ENCODE measurements at regions not wholly inside any gene's neighbourhood (a gene's known extent, or its start where the extent isn't known, plus 50 kb on each side); places are given as distances from the start of the nearest gene placed in this dataset.
A peak's percentile ranks its signal among the peaks of the same experiment; 100 is the strongest.
"Not testable (repeated sequence)": the region's sequence is repeated elsewhere in the genome, so short reads cannot be mapped to it uniquely, and the experiment has no call there.

DNA sequence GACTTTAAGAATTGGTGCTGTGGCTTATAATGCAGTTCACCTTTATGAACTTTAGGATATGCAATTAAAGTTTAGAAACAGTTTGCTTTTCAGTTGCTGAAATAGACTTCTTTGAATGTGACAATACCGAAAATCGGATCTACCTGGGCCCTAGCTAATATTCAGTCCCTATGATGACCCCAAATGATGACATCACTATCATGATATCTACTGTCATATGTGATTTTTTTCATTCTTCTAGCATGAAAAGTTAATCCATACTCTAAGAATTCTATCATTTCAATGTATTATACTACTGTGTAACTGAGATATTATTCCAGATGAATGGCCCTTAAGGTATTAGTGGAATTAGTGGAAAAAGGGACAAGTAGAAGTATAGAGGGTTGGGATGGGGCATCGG lies 487.2 kb upstream of the TUSC1 start:
- DNase-seq, result no peak

DNA sequence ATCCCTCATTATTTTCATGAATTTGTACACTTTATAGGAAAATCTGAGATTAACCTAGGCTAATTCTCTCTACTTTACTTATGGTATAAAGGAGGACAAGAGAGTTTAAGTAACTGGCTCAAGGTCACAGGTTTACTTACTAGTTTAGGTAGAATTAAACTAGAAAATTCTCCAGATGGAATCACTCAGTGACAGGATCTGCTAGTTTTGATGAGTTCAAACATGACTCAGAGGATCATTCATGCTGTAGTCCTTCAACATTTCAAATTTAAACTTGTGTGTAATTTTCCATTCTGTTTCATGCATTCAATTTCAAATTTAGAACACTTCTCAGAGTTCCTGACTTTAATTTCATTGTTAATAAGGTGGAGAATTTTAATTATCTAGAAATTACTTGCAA lies 485.7 kb upstream of the TUSC1 start:
- DNase-seq, result peak in 1 of 3 donors; percentile 14

DNA sequence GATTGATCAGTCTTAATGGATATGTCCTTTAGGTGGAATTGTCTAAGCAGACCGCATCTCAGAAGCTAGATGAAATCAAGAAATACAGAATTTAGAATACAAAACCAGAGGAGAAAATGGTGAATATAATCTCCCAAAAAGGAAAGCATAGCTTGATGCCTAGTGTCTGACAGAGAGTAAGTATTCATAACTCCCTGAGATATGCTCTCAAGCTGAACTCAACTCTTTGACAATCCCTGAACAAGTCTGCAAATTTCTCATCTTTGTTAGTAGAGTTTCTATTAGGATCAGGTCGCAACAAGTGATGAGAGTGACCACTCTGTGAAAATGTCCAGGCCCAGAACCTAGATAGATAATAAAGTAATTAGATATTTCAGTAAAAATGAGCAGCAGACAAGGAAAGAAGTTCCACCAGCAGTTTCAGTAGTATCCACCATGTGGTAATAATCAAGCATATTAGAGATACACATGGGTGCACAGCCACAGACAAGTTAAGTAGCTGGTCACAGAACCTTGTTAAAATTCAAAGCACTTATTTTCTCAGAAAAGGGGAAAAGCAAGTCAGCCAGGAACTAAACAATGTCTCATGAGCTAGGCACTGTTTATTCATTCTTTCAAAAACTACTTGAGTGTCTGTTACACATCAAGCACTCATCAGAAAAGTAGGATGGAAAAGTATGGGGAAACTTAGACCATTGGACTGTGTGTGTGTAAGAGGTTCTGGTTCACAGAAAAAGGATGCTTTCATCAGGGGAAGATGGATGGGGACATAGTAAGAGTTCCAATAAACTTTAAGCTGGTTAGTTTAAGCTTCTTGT lies 481.5 kb upstream of the TUSC1 start:
- DNase-seq, result no peak

DNA sequence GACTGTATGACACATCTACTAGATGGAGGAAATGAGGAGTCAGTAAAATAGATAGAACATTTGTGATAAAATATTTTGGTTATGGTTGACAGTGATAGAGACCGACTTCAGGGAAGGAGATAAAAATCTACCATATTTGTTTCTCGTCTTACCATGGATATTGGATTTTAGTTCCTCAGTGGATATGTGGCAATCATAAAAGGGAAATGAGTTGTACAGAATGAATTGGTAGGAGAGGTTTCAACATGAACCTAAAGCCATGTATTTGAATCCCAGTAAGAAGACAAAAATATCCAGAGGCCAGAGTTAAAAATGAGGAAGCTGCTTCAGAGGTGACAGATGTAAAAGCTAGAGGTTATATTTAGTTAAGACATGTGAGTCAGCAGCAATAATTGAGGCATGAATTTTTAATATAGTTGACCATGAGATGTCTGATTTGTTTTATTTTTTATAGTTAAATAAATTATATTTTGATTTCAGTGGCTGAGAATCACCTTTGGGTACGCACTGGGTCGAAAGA lies 480.4 kb upstream of the TUSC1 start:
- no peak for DNase-seq

DNA sequence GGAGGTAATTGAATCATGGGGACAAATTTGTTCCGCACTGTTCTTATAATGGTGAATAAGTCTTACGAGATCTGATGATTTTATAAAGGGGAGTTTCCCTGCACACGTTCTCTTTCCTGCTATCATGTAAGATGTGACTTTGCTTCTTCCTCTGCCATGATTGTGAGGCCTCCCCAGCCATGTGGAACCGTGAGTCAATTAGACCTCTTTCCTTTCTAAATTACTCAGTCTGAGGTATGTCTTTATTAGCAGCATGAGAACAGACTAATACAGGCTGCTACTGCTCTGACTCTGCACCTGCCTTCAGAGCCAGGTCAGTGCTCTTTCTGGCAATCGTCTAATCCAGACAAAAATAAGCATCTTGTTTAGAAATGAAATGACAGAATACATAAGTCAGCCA lies 479.2 kb upstream of the TUSC1 start:
- DNase-seq, result no peak

DNA sequence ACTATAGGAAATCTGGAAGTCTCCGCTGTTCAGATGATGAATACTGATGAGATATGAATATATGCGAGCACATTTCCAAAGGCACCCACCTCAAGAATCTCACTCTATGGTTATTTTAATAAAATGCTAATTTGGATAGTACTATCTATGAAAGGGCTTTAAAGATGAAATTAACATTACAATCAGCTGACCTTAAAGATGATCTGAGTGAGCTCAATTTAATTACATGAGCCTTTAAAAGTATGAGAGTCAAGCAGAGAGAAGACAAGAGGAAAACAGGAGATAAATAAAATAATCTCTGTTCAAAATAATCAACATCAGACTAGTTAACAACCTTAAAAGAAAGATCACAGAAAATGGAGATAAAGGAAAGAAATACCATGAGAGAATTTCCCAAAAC lies 474.1 kb upstream of the TUSC1 start:
- no peak for DNase-seq

DNA sequence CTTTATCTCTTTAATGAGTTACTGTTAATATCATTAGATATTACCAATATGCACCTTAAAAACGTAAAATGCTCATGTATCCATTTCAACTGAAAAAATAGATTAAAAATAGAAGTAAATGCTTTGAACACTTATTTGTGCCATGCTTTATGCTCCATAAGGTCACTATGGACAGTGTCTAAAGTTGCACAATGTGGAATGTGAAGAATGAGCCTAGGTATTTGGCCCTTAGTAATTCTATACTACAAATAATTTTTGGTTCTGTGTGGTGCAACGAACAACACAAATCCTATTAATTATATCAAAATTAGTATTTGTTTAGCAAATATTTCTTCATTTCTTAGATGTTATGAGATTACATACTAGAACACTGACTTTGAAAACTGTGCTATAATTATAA lies 469.9 kb upstream of the TUSC1 start:
- no peak for DNase-seq

DNA sequence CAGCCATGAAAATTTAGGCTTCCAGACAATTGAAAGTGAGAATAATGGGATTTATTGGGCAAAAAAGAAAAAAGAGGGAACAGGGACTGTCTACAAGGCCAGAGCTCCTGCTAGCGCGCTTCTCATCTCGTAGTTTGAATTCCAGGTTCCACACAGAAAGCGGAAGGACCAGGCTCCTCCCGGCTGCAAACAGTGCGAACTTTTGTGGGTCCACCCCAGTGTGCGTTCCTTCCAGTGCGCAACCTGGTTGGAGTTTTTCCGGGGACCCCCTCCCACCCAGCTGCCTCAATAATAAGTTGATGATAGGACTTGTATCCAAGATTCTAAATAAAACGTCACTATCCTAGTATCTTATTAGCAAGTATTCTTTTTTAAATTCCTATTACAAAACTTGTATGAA lies 467.7 kb upstream of the TUSC1 start:
- no peak for DNase-seq

DNA sequence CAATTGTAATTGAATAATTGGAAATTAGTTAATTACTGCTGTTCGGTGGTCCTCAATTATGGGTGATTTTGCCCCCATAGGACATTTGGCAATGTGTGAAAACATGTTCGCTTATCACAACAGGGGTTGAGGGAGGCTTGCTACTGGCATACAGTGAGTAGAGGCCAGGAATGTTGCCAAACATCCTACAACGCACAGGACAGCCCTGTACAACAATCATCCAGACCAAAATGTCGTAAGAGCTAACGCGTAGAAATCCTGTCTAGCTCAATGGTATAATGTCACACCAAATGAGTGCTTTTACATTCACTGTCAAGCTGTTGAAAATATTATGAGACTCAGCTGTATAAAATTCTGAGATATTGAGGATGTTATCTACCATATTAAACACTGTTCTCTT lies 464.4 kb upstream of the TUSC1 start:
- no peak for DNase-seq

DNA sequence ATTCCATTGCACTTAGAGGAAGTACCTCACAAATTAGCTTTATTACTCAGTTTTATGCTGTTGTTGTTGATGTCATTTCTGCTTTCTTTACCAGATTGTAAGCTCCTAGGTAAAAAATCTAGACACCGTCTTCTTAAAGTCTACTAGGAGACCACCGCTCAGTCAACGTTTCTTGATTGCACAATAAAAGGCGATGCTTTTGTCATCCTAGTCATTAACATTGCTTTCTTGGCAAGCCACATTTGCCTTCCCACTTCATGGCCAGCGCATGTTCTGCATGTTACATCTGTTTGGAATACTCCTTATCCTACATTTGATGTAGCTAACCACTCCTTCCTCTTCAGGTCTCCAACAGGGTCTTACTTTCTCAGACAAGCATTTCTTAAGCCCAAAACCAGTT lies 464.0 kb upstream of the TUSC1 start:
- DNase-seq, result no peak

DNA sequence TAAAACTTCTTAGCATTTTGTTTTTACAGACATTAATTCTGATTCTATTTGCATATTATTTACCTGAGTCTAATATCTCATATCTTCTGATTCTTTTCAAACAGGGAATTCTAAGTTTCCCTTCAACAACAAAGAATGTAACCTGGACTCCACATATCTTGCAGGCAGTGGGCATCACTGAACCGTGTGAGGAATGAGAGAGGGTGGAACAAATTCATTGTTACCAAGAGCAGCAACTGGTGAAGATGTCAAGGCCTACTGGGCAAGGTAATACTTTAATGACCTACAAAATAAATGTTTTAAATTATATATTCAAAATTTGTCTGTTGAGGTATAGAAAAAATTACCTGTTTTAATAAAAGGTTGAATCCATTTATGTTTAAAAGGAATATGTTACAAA lies 455.3 kb upstream of the TUSC1 start:
- no peak for DNase-seq

DNA sequence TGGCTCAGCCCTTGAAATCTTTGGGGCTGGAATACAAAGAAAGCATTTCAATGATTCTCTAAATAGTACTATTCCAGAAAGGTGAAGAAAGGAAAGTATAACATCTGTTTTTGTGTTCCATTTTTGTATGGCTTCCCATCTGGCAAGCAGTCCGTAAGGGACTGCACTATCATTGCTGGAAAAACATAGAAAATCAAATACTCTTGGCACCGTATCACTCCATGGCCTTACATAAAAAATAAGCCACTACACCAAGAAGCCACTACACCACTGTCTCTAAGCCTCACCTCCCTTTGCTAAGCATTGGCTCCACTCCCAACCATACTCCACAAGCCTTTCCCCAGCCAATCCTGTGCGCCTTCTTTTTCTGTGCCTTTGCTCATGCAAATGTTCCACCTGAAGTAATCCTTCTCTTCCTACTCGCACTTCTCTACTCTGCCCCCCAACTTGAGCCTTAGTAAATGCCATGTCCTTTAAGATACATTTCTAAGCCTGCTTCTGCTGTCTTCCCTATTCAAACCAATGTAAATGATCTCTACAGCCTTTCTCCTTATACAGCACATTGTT lies 454.6 kb upstream of the TUSC1 start:
- DNase-seq, result peak in 2 of 3 donors; percentile 49 to 67

DNA sequence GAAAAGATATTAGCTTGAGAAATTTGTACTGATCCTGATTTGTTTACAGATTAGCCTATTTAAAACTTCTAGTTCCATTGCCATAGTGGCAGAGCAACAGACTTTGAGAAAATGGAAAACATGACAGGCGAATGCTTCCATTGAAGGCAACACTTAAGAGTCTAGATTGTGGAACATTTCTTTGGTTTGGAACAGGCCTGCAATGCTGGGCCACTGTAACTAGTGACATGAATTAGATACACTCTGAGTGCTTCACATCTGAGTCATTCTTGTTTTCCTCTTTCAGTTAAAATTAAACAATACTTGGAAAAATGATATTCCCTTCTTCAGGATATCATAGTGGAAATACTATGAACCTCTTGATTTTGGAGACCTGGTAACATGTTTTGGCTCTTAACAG lies 453.6 kb upstream of the TUSC1 start:
- peak; percentile 17 to 30 (median 23) for DNase-seq

DNA sequence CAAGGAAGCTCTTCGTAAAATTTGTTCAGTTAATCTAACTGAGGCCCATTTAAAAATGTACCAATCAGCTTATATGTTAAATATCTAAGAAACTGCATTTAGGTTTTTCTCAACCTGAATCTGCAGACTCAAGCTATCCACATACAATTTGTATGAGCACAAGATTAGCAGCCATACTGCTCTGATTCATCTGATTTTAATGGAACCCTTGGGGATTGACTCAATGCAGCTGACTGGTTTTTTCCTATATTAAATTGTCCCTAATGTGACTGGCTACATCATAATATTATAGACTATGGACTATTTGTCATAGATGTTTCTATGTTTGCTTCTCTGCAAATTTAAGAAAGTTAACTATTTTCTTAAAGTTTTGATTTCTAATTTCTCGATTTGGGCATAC lies 451.0 kb upstream of the TUSC1 start:
- DNase-seq, result peak; percentile 48 to 67 (median 66)

DNA sequence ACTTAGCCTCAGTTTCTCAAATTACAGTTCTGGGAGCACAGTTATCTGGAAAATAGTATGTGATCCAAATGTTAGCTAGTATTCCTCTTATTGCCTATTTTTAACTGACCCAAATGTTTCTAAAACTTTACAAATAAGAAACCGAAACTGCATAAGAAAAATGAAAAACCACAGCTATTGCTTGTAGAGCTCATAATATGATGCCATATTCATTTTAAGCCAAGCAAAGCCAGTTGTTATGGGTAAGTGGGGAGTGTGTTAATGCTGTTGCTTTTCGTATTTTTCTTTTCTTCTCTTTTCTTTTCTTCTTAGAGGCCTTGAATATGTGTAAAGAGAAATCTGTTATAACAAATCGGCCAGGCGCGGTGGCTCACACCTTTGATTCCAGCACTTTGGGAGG lies 447.4 kb upstream of the TUSC1 start:
- no peak for DNase-seq

DNA sequence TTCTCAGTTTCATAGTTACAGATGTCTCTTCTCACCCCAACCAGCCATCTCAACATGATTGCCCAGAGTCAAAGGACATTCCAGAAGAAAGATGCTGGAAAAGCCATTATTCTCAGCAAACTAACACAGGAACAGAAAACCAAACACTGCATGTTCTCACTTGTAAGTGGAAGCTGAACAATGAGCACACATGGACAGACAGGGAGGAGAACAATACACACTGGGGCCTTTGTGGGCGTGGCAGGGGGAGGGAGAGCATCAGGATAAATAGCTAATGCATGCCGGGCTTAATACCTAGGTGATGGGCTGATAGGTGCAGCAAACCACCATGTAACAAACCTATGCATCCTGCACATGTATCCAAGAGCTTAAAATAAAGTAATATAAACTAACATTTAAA lies 437.8 kb upstream of the TUSC1 start:
- not testable (repeated sequence) for DNase-seq

DNA sequence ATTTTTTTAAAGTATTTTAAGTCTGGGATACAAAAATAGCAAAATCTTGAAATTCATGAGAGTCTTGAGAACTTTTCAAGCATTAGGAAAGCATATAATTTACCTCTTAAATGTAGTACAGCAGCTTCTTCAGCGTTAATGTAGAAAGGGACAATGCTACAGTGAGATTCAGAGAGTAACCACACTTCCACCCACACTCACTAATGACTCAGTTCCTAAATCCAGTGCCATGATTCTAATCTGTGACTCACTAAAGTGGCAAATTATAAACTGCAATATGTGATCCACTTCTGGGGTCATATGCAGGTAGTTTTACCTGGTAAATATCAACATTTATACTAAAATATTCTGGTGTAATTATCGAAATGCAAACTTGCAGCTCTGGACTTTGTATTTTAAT lies 434.5 kb upstream of the TUSC1 start:
- no peak for DNase-seq

DNA sequence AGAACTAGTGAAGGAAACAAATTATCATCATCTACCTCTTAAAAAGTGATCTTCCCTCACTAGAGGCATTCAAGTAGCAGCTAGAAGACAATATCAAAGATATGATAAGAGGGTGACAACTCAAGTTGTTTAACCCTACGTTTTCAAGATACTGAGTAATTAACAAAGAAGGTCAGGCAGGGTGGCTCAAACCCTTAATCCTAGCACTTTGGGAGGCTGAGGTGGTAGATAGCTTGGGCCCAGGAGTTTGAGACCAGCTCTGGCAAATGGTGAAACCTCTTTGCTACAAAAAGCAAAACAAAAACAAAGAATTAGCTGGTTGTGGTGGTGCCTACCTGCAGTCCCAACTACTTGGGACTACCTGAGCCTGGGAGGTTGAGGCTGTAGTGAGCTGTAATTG lies 408.2 kb upstream of the TUSC1 start:
- no peak for DNase-seq

DNA sequence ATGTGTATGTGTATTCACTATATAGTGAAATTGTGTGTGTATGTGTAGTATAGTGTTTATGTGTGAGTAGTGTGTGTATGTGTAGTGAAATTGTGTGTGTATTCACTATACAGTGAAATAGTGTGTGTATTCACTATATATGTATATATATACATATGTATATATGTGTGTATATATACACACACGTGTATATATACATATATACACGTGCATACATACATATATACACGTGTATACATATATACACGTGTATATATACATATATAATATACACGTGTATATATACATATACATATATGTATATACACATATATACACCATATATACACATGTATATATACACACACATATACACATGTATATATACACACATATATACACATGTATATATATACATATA lies 403.6 kb upstream of the TUSC1 start:
- no peak for DNase-seq

DNA sequence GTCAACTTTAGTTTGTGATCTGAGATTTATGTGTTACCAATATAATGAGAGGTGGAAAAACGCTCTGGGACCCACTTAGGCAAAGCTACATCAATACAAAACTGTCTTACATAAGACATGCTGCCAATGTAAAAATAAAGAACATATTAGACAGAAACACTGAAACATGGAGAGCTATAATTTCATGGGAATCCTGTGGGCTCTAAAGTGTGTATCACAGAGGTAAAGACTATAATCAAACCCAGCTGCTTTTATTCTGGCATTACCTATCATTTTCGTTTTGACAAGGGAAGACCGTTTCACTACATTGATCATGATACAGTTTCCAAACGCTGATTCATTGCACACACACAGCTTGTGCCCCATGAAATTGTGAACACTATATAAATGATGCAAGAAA lies 400.5 kb upstream of the TUSC1 start:
- no peak for DNase-seq

DNA sequence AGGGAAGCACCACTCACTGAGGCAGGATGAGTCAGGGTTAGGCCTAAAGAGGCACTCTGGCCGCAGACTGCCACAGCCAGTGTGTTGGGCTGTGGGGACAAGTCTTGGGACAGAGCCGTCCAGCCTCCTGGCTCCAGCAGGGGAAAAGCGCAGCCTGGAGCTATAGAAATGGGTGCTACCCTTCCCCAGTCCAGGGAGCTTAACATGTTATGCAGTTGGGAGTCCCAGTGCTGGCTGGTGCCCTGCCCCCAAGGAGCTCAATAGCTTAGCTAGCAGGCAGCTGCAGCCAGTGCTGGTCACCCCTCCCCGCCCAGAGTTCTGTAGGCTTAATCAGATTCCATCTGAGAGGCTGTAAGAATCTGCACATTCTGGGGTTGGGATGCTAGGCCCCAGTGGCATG lies 399.6 kb upstream of the TUSC1 start:
- no peak for DNase-seq

DNA sequence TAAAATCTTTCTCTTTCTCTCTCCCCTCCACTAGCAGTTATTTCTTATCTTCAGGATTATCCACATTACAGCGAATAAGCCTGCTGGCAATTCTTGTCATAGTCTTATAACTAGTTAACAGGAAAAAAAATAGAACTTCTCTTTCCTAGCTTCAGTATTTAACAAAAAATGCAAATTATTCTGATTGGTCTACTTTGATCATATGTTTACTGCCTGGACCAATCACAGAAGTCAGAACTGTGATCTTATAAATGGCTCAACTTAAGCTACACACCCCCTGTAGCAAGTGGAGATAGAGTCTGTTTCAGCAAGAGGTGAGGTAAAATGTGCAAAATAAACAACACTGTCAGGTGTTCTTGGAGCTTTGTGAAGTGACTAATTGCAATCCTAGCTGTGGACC lies 389.4 kb upstream of the TUSC1 start:
- no peak for DNase-seq

DNA sequence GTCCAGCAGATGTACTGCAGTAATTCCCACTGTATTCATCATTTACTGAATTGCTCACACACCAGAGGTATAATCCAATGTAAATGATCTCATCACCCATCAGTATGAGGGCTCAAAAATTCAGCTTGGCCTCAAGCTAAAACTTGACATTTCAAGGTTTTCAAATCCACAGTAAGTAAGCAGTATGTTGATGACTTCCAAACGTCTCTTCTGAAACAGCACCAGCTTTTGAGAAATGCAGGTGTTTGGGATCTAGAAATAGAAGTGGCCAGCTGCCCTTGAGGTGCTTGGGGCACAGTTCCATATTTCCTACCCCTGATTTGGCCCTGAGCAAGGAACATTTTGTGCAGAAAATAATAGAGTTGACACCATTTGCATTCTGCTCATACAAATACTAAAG lies 388.0 kb upstream of the TUSC1 start:
- DNase-seq, result no peak
